Activated T-cell treated with anti-CD3 and anti-CD28 coated beads for 24 hours (primary cell): ENCODE measurements at regions not wholly inside any gene's neighbourhood (a gene's known extent, or its start where the extent isn't known, plus 50 kb on each side); places are given as distances from the start of the nearest gene placed in this dataset.
"Not testable (repeated sequence)": the region's sequence is repeated elsewhere in the genome, so short reads cannot be mapped to it uniquely, and the experiment has no call there.

Experiments used
- DNase-seq: peaks from one replicate; pipeline ENCODE4 v3.0.0-alpha.2; 2020; ENCODE audit warnings: low read depth

- DNase-seq: no peak
These were observed 92.6 kb downstream of the ZNF281 start for GRCh38 chr1:200317236-200317635.

- DNase-seq: no peak
These were observed 93.6 kb downstream of the ZNF281 start for GRCh38 chr1:200316148-200316803.

GRCh38 chr1:200314085-200314750, 95.6 kb downstream of the ZNF281 start:
- no peak for DNase-seq

- no peak for DNase-seq
These were observed 98.6 kb downstream of the ZNF281 start for GRCh38 chr1:200311256-200311655.

GRCh38 chr1:200310824-200311223, 99.0 kb downstream of the ZNF281 start:
- DNase-seq: no peak

- DNase-seq: no peak
These were observed 102.1 kb downstream of the ZNF281 start for GRCh38 chr1:200307755-200308066.

GRCh38 chr1:200306944-200307754, 102.7 kb downstream of the ZNF281 start:
- DNase-seq: no peak

GRCh38 chr1:200305806-200306205, 104.0 kb downstream of the ZNF281 start:
- DNase-seq: no peak

- DNase-seq: no peak
These were observed 105.7 kb downstream of the ZNF281 start for GRCh38 chr1:200304171-200304570.

- DNase-seq: no peak
These were observed 106.9 kb downstream of the ZNF281 start for GRCh38 chr1:200302921-200303290.

GRCh38 chr1:200302192-200302920, 107.5 kb downstream of the ZNF281 start:
- DNase-seq: peak; percentile 37

- DNase-seq: no peak
These were observed 108.7 kb downstream of the ZNF281 start for GRCh38 chr1:200301152-200301551.

GRCh38 chr1:200299571-200299970, 110.3 kb downstream of the ZNF281 start:
- DNase-seq: no peak

- no peak for DNase-seq
These were observed 111.6 kb downstream of the ZNF281 start for GRCh38 chr1:200298242-200298641.

GRCh38 chr1:200296091-200296661, 113.7 kb downstream of the ZNF281 start:
- no peak for DNase-seq

GRCh38 chr1:200294241-200294640, 115.6 kb downstream of the ZNF281 start:
- DNase-seq: no peak

GRCh38 chr1:200292699-200293098, 117.1 kb downstream of the ZNF281 start:
- no peak for DNase-seq

GRCh38 chr1:200291106-200291505, 118.7 kb downstream of the ZNF281 start:
- DNase-seq: no peak

- DNase-seq: no peak
These were observed 119.7 kb downstream of the ZNF281 start for GRCh38 chr1:200290010-200290685.

- no peak for DNase-seq
These were observed 121.6 kb downstream of the ZNF281 start for GRCh38 chr1:200288226-200288625.

GRCh38 chr1:200284236-200284635, 125.6 kb downstream of the ZNF281 start:
- not testable (repeated sequence) for DNase-seq
